ENCODE measurements at regions not wholly inside any gene's neighbourhood (a gene's known extent, or its start where the extent isn't known, plus 50 kb on each side); places are given as distances from the start of the nearest gene placed in this dataset.
"Not testable (repeated sequence)": the region's sequence is repeated elsewhere in the genome, so short reads cannot be mapped to it uniquely, and the experiment has no call there.

DNA sequence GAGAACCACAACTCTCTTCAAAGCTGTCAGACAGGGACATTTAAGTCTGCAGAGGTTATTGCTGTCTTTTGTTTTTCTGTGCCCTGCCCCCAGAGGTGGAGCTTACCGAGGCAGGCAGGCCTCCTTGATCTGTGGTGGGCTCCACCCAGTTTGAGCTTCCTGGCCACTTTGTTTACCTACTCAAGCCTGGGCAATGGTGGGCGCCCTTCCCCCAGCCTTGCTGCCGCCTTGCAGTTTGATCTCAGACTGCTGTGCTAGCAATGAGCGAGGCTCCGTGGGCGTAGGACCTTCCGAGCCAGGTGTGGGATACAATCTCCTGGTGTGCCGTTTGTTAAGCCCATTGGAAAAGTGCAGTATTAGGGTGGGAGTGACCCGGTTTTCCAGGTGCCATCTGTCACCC lies 822.1 kb downstream of the KCNMA1 start:
- DNase-seq; in situ Hi-C loops (cut with MboI; ENCODE audit: low pct_unique_long_range_greater_than_20kb, low sequenced_read_pairs): not testable (repeated sequence)

DNA sequence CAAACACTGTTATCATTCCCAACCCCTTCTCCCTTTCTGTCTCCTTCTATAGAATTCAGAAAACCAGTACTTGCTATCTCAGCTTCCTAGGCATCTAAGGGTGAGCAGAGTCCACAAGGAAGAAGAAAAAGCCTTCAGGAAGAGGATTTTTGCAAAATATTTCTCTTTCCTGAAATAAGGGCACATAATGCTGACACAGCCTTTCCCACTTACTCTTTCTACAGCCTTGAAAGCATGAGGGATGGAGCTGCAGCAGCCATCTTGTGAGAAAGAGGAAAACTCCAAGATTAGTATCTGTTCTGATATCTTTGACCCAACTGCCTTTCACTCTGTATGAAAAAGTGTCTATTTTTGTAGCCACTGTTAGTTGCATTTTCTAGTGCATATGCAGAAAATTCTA lies 826.2 kb downstream of the KCNMA1 start:
- DNase-seq = no peak
- in situ Hi-C loops (cut with MboI; ENCODE audit: low pct_unique_long_range_greater_than_20kb, low sequenced_read_pairs) = no loop called here

DNA sequence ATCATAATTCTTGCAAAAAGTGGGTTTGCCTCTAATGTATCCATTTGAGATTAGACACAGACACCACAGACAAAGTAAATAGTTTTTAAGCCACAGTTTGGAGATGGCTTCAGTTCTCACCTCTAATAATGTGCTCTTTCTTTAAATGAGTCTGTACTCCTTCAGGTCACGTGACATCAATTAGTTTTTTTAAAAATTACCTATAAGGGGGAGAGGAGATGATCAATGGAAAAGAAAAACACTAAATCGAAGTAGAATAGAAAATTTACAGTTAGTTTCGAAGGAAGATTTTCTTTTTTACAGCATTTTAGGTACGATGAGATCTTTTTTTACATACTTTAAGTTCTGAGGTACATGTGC lies 849.2 kb downstream of the KCNMA1 start:
- no peak for DNase-seq
- in situ Hi-C loops (cut with MboI; ENCODE audit: low pct_unique_long_range_greater_than_20kb, low sequenced_read_pairs) = no loop called here

DNA sequence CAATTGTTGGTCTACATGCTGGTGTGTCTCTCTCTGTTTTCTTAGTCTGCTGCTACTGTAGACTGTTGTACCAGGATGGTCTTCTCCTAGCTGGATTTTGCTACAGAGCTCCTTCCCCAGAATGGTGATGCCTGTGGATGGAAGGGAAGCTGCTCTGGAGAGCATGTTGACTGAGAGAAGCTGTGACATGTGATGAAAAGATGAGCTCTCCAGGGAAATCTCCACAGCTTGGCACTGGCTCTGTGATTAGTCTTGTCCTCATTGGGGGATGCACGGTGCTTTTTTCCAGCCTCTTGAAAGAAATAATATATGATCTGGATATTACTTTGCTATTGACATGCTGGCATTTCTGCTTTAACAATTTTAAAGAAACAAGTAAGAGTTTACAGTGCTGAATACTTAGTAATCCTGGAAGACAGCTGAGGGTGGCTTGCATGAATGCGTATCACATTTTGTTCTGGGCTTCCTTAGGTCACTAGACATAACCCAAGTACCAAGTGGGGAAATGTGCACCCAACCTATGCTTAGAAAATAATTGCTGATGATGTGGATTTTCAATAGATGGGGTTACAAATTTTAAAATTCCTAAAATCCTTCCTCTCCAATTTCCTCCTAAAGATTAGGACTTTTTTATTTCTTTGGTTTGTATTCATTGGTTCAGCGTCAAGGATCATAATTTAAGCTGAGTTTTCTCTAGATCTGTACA lies 849.7 kb downstream of the KCNMA1 start:
- no peak for DNase-seq

DNA sequence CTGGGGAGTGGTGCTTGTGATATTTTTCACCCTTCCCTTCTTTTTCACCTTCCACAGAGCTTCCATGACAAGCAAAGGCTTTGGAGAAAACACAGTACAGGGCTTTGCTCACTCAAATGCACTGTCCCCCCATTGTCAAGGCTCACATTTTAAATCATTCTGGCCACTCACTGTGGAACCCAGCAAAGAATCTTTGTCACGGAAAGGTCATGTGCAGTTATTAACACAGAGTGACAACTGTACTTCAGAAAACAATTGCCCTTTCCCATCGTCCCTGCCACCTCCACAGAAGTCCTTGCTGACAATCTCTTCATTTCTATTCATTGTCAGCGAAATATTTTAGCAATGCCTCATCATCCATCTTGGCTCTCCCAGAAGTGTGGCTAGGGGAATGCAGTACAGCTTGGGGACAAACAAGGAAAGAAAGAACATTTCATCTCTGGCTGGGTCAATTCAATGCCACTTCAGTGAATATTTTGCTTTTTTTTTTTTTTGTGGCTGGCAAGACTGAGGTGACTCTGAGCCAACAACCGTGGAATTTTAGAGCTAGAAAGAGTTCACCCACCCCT lies 851.0 kb downstream of the KCNMA1 start:
- DNase-seq = no peak
- in situ Hi-C loops (cut with MboI; ENCODE audit: low pct_unique_long_range_greater_than_20kb, low sequenced_read_pairs) = no loop called here

More for the DNA sequence above, 849.7 kb downstream of the KCNMA1 start:
- in situ Hi-C loops (cut with MboI; ENCODE audit: low pct_unique_long_range_greater_than_20kb, low sequenced_read_pairs) = no loop called here

DNA sequence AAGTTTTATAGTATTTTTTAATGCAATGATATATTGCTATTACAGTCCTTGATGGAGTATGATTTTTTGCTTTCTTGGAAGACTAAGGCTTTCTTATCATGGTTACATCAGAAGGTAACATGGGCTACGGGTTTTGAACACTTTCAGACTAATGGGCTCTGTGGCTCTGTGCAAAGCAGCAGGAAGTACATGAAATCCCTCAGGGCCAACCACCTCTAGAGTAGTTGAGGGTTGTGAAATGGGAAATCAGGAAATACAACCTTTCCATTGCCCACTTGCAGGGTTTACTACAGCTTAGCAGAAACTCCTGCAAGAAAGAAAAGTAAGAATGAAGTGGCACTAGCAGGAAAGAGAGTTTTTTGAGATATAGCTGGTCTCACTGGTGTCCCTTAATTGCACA lies 853.5 kb downstream of the KCNMA1 start:
- no peak for DNase-seq
- in situ Hi-C loops (cut with MboI; ENCODE audit: low pct_unique_long_range_greater_than_20kb, low sequenced_read_pairs) = no loop called here

DNA sequence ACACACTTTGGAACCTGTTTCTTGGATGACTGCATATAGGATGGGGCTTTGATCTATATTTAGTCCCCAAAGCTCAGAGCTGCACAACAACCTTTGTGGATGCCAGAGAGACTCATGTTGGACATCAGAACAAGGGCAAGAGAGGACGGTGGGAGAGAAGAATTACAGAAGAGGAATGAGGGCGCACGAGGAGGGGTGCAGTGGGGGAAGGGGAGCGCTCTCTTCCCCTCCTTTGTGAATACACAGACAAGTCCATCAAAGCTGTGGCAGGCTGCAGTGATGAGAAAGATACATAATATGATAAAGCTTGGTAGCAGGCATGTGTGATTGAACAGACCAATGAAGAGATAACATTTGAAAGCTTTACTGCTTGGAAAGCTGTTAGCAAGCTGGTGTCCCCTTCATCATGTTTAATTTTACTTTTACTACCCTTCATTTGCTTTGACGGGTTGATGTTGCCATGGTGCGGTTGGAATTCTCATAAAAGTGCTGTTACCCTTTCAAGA lies 857.8 kb downstream of the KCNMA1 start:
- no peak for DNase-seq
- in situ Hi-C loops (cut with MboI; ENCODE audit: low pct_unique_long_range_greater_than_20kb, low sequenced_read_pairs) = no loop called here

DNA sequence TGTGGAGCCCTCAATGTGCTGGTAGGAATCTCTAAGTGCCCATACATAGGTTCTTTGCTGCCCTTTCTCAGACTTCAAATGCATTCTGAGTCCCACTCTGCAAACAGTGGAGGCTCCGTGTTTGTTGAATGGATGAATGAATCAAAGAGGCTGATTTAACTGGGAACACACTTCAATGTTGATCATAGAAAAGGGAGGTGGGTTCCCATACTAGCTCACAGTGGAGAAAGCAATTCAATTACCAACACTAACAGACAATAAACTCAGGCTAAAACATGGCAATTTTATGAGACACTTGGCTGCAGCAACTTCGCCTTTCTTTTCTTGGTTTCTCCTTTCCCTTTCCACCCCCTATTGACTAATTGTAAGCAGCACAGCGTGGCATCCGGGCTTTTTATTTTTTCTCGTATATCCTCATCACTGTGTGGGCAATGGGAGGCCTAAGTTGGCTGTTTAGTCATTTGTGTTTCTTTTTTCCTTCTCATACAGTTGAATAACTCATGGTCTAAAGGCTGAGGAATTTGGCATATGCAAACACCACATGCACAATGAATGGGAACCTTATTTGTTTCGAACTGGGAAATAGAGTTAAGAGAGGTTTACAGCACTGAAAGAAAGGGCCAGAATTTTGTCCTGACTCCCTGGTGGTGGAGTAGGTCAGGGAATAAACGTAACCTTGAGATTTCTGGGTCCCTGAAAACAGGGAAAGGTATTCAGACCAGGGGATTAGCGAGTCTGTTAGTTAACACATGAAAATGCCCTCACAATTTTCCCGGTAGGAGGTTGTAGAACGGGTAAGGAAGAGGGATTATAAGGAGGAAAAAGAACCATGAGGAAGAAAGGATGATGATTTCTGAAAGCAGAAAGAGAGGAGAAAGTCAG lies 858.5 kb downstream of the KCNMA1 start:
- no peak for DNase-seq
- in situ Hi-C loops (cut with MboI; ENCODE audit: low pct_unique_long_range_greater_than_20kb, low sequenced_read_pairs) = no loop called here

DNA sequence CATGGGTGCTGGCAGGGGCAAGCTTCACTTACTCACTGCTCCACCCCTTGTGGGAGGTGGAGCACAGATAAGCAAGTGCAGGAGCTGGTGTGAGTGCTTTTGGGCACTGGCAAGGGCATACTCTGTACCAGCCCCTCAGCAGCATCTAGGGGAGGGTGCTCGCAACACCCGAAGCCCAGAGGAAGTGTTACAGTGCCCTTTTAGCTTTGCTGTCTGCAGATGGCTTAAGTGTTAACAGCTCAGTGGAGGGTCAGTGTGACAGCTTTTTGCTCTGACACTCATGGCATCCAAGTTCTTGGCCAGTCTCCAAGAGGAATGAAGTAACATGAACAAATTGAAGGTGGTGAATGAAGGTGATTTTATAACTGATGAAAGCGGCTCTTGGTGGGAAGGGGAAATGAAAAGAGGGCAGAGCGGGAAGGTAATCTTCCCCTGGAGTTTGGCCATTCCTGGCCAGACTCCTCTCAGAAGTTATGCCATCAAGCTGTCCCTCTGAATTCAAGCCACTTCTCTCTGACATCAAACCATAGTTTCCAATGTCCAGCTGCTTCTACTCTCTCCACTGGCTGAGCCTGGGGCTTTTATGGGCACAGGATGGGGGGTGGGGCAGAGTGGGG lies 862.5 kb downstream of the KCNMA1 start:
- DNase-seq = no peak
- in situ Hi-C loops (cut with MboI; ENCODE audit: low pct_unique_long_range_greater_than_20kb, low sequenced_read_pairs) = no loop called here

DNA sequence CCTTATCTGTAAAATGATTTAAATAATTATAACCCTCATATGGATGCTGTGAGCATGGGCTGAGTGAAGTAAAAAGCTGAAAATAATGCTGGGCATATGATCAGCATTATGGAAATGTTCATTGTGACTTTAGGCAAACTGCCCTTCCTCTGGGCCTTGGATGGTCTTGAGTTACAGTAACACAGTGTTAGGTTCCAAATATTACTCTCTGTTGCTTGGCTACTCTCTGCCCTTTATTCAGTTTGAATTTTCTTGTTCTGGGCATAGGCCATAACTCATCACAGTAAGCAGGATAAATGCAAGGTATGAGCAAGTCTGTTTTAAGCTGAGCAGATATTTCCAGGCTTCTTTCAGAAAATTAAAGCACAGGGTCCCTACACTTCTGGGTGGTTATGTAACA lies 868.0 kb downstream of the KCNMA1 start:
- no peak for DNase-seq
- in situ Hi-C loops (cut with MboI; ENCODE audit: low pct_unique_long_range_greater_than_20kb, low sequenced_read_pairs) = no loop called here

DNA sequence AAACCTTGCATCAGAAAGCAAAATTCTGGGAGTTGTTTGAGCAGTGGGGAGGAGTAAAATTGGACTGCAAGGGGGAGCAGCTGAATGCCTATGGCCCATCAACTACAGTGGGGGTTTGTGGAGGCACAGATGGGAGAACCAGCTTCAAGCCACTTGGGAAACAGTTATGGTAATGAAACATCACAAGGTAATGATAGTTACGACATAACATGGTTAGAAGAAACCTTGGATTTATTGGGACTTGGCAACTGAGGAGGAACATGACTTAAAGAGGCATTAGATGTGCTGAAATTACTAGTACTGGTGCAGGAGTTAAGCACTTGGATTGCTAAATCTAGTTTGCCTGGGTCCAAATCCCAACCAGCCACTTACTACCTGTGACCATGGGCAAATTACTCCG lies 868.4 kb downstream of the KCNMA1 start:
- no peak for DNase-seq
- in situ Hi-C loops (cut with MboI; ENCODE audit: low pct_unique_long_range_greater_than_20kb, low sequenced_read_pairs) = no loop called here

DNA sequence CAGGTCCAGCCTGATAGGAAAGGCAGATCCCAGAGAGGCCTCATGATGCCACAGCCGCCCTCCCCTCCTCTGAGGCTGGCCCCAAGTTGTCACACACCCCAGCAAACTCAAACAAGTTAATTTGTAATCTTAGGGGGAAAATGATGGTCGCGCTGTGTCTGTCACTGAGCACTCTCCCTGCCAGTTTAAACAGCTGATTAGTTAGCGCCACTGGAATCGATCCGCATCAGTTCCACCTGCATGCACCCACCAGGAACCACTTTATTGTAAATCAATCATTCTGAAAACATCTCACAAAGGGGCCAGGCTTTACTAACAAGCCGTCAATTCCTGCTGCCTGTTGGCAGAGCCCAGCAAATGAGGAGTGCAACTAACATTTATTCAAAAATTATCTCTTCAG lies 870.9 kb downstream of the KCNMA1 start:
- in situ Hi-C loops (cut with MboI; ENCODE audit: low pct_unique_long_range_greater_than_20kb, low sequenced_read_pairs) = no loop called here
- no peak for DNase-seq

DNA sequence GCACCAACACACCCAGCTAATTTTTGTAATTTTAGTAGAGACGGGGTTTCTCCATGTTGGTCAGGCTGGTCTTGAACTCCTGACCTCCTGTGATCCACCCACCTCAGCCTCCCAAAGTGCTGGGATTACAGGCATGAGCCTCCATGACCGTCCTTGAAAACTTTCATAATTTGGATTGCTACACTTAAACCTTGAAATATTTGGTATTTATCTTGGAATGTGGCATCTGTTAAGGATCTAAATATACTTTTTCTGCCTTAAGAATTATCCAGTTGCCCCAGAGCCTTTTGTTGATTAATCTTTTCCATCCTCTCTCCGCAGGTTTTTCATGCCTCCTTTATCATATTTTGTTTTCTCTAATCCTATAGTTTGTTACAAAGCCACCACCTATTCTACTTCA lies 872.7 kb downstream of the KCNMA1 start:
- DNase-seq; in situ Hi-C loops (cut with MboI; ENCODE audit: low pct_unique_long_range_greater_than_20kb, low sequenced_read_pairs): not testable (repeated sequence)

DNA sequence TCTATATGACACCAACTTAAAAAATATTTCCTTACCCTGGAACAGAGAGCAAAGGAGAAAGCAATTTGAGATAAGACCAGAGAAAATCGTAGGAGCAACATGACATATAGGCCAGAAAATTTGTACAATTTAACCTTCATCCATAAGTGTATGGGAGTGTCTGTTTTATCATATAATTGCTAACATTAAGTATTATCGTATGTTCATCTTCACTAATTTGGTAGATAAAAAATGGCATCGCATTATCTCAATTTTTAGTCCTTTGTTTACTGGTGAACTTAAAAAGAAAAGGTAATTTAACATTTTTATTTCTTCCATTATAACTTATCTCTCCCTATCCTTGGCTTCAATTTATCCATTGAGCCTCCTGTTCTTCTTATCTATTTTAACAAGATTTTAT lies 873.4 kb downstream of the KCNMA1 start:
- in situ Hi-C loops (cut with MboI; ENCODE audit: low pct_unique_long_range_greater_than_20kb, low sequenced_read_pairs) = no loop called here
- DNase-seq = no peak

DNA sequence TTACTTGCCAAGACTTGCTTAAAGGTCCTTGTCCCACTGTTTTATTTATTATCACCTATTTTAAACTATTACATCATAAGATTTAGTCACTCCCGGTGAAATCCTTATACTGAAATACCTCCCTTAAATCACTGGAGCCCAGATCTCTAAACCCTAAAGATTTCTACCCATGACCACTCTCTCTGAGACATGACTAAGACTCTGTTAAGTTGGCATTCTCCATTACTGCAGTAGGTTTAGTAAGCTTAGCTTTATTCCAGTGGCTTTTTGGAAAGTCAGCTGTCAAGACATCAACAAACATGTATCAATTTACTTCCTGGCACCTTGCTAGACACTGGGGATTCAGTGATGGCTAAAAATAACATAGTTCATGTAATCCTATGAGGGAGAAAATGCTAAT lies 874.2 kb downstream of the KCNMA1 start:
- DNase-seq = no peak
- in situ Hi-C loops (cut with MboI; ENCODE audit: low pct_unique_long_range_greater_than_20kb, low sequenced_read_pairs) = no loop called here

DNA sequence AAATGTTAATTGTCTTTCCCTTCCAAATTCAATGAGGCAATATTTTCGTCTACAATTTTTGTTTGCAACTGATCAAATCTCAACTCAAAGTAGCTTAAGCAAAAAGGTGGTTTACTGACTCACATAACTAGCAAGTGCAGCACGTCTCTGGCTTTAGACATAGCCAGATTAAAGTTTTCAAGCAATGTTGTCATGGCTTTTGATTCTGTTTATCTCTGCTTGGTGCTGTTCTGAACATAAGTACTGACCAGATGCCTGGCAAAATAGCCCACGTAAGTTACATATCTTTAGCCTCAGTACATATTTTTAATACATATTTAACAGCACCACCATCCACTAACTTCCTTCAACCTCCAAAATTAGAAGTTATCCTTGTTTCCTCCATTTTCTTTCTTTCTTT lies 877.9 kb downstream of the KCNMA1 start:
- no peak for DNase-seq
- in situ Hi-C loops (cut with MboI; ENCODE audit: low pct_unique_long_range_greater_than_20kb, low sequenced_read_pairs) = no loop called here

DNA sequence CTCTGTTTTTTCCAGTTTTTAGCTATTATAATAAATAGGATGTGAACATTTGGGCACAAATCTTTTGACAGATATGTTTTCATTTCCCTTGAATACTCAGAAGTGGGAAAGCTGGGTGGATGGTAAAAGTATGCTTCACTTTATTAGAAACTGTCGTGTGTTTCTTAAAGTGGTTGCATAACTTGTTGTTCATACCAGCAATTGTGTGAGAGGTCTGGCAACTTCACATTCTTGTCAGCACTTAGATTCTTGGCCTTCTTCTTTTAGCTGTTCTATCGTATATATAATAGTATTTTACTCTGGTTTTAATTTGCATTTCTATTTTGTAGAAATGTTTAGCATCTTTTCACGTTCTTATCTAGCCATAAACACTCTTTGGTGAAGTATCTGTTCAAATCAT lies 894.4 kb downstream of the KCNMA1 start:
- in situ Hi-C loops (cut with MboI; ENCODE audit: low pct_unique_long_range_greater_than_20kb, low sequenced_read_pairs) = no loop called here
- no peak for DNase-seq

DNA sequence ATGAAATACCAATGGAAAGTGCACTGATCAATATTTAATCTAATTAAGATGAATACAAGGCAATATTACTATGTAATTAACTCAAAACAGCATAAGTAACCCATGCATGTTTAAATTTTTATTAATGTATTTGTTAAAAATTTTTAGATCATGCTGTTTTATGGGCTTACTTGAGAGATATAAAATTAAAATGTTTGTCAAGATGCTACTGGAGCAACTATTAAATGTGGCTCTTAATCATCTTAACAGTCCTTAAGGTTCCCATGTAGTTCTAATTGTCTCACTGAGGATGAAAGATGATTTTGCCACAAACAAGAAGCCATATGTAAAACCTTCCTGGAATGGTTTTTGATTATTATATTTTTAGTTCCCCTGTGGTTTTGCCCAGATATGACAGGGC lies 897.1 kb downstream of the KCNMA1 start:
- in situ Hi-C loops (cut with MboI; ENCODE audit: low pct_unique_long_range_greater_than_20kb, low sequenced_read_pairs) = no loop called here

DNA sequence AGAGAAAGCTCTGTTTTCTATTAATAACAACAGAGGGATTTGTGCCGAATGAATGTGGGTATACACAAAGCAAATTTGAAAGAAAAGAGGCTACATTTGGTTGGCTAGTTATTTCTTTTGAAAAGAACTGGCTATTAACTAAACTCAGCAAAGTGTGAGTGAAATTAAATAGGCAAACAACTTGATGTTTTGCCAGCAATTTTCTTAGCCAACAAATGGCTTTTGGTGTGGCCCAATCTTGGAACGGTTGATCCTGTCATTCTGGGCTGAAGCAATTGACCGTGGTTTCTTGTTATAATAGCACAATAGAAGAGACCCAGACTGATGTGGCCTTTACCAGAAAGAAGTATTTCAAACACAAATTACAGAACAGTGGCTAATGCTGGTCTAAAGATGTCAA lies 898.6 kb downstream of the KCNMA1 start:
- DNase-seq = no peak
- in situ Hi-C loops (cut with MboI; ENCODE audit: low pct_unique_long_range_greater_than_20kb, low sequenced_read_pairs) = no loop called here

More for the DNA sequence above, 897.1 kb downstream of the KCNMA1 start:
- no peak for DNase-seq

Measured in KBM-7 (cell line).